ENCODE measurements at regions not wholly inside any gene's neighbourhood (a gene's known extent, or its start where the extent isn't known, plus 50 kb on each side); places are given as distances from the start of the nearest gene placed in this dataset.
A peak's percentile ranks its signal among the peaks of the same experiment; 100 is the strongest.
"Not testable (repeated sequence)": the region's sequence is repeated elsewhere in the genome, so short reads cannot be mapped to it uniquely, and the experiment has no call there.

DNA sequence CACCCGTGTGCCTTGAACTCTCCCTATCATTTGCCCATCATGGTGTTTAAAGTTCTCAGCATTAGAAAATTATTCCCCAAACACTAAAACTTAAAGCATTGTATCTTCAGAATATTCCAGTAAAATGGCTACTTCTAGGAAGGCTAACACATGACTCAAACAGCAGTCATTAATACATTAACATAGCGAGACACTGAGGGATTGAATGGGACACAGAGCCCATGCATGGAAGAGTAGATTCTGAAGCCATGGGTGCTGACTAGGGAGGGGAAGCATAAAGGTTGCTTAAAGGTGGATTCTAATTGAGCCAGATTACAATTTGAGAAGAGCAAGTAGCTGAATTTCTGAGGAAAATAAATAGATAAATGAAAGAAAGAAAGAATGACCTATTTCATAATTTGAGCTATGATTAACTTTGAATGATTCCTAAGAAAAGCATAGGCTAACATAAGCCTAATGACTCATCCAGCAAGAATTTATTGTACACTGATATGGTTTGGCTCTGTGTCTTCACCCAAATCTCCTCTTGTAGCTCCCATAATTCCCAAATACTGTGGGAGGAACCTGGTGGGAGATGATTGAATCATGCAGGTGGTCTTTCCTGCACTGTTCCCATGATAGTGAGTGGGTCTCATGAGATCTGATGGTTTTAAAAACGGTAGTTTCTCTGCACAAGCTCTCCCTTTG lies 79.8 kb upstream of the PIK3C3 start:
- DNase-seq (ENCODE audit: low read depth in 2 of 2) = peak; percentile 40 to 77
- H3K4me3 ChIP-seq (replicated peaks in 1 of 2; ENCODE audit: low read depth in 2 of 2, low read length in 2 of 2) = no peak overlapping the region
- TF ChIP-seq, protein P1, sequence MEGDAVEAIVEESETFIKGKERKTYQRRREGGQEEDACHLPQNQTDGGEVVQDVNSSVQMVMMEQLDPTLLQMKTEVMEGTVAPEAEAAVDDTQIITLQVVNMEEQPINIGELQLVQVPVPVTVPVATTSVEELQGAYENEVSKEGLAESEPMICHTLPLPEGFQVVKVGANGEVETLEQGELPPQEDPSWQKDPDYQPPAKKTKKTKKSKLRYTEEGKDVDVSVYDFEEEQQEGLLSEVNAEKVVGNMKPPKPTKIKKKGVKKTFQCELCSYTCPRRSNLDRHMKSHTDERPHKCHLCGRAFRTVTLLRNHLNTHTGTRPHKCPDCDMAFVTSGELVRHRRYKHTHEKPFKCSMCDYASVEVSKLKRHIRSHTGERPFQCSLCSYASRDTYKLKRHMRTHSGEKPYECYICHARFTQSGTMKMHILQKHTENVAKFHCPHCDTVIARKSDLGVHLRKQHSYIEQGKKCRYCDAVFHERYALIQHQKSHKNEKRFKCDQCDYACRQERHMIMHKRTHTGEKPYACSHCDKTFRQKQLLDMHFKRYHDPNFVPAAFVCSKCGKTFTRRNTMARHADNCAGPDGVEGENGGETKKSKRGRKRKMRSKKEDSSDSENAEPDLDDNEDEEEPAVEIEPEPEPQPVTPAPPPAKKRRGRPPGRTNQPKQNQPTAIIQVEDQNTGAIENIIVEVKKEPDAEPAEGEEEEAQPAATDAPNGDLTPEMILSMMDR (IDR thresholded peaks at IDR 0.05; ENCODE audit: low read depth, low read length) = no peak

GRCh38 chr18:41873730-41874129 lies 81.3 kb upstream of the PIK3C3 start:
- TF ChIP-seq, protein P1 (IDR thresholded peaks at IDR 0.05; ENCODE audit: low read depth, low read length) = no peak
- H3K4me3 ChIP-seq (replicated peaks in 1 of 2; ENCODE audit: low read depth in 2 of 2, low read length in 2 of 2) = no peak overlapping the region
- DNase-seq (ENCODE audit: low read depth in 2 of 2) = no peak

DNA sequence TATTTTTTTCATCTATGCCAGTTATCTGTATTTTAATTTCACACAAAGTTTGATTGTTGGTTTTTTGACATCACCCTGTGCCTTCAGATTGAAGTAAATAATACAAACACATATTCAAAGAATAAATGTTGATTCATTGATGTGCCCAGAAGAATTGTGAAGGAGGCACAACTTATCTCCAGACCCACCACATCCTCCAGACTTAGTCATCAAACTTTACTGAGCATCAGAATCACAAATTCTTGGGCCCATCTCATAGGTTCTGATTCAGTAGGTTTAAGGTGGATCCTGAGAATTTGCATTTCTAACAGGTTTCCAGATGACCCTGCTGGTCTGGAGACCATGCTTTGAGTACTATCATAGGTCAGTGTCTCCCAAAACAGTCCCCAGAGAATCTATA lies 82.8 kb upstream of the PIK3C3 start:
- TF ChIP-seq, protein P1 (IDR thresholded peaks at IDR 0.05; ENCODE audit: low read depth, low read length) = no peak

GRCh38 chr18:41871229-41872000 lies 83.6 kb upstream of the PIK3C3 start:
- DNase-seq (ENCODE audit: low read depth in 2 of 2) = peak in 1 of 2 donors; percentile 13
- TF ChIP-seq, protein P1 (IDR thresholded peaks at IDR 0.05; ENCODE audit: low read depth, low read length) = no peak
- no peak overlapping the region for H3K4me3 ChIP-seq (replicated peaks in 1 of 2; ENCODE audit: low read depth in 2 of 2, low read length in 2 of 2)

More for the DNA sequence above, 82.8 kb upstream of the PIK3C3 start:
- DNase-seq (ENCODE audit: low read depth in 2 of 2) = no peak
- H3K4me3 ChIP-seq (replicated peaks in 1 of 2; ENCODE audit: low read depth in 2 of 2, low read length in 2 of 2) = no peak overlapping the region

DNA sequence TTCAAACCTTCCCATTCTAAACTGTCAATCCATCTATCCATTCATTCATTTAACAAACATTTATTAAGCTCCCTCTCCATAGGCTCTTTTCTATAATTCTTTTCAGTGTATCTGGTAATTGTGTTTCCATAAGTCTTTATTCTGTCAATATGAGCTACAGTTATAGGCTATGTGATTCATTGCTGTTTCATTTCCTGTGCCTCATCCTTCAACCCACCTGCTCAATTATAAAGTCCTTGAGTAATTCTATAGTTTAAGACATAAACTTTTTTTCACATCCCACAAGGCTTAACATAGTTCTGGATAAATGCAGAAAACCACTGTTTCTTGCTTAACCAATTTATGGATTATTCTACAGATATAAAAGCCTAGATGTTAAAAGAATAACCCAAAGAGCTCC lies 84.2 kb upstream of the PIK3C3 start:
- TF ChIP-seq, protein P1 (IDR thresholded peaks at IDR 0.05; ENCODE audit: low read depth, low read length) = no peak

DNA sequence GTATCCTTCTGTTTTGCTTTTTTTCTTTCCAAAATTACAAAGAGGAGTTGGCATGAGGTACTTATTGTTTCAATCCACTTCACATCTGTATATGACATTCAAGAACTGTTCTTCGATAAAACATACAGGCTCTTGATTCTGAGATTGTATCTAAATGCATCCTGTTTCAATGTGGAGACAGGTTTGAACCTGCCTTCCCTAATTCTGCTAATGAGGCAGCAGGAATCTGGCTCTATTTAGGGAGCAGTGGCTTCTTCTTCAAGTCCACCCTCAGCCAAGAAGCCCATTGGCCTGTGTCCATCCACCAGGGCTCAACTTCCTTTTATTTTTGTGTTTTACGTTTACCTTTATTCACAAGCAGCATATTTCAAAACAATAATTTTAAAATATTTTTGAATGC lies 84.8 kb upstream of the PIK3C3 start:
- no peak overlapping the region for H3K4me3 ChIP-seq (replicated peaks in 1 of 2; ENCODE audit: low read depth in 2 of 2, low read length in 2 of 2)
- TF ChIP-seq, protein P1 (IDR thresholded peaks at IDR 0.05; ENCODE audit: low read depth, low read length) = no peak
- no peak for DNase-seq (ENCODE audit: low read depth in 2 of 2)

More for the DNA sequence above, 84.2 kb upstream of the PIK3C3 start:
- no peak overlapping the region for H3K4me3 ChIP-seq (replicated peaks in 1 of 2; ENCODE audit: low read depth in 2 of 2, low read length in 2 of 2)
- DNase-seq (ENCODE audit: low read depth in 2 of 2) = peak in 1 of 2 donors; percentile 57

DNA sequence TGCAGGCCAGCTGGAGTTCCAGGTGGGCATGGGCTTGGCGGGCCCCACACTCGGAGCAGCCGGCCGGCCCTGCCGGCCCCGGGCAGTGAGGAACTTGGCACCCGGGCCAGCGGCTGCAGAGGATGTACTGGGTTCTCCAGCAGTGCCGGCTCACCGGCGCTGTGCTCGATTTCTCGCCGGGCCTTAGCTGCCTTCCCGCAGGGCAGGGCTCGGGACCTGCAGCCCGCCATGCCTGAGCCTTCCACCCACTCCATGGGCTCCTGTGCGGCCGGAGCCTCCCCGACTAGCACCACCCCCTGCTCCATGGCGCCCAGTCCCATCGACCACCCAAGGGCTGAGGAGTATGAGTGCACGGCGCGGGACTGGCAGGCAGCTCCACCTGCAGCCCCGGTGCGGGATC lies 89.2 kb upstream of the PIK3C3 start:
- DNase-seq (ENCODE audit: low read depth in 2 of 2); H3K4me3 ChIP-seq (replicated peaks in 1 of 2; ENCODE audit: low read depth in 2 of 2, low read length in 2 of 2): not testable (repeated sequence)
